Lung (tissue), 11 donors: ENCODE measurements at regions not wholly inside any gene's neighbourhood (a gene's known extent, or its start where the extent isn't known, plus 50 kb on each side); places are given as distances from the start of the nearest gene placed in this dataset.

Experiments
- ATAC-seq: fragments of 200-7000 bp; cut with Tn5 transposase; one replicate; pipeline ENCODE4 v1.9.1; 2020; ENCODE audit warnings: moderate number of reproducible peaks; ENCODE audit not compliant: insufficient read depth, low FRiP score
- DNase-seq, 3 donors: peaks; one replicate each; pipeline ENCODE4 v3.0.0-alpha.2; 2013 to 2017
- H3K27ac ChIP-seq, 2 donors: one replicate each; pipeline ENCODE4 v1.5.1; 2013; ENCODE audit warnings: mild to moderate bottlenecking in 2 of 2, moderate library complexity in 2 of 2, control low read depth in 1 of 2, inconsistent platforms in 1 of 2, low read depth in 1 of 2, low read length in 1 of 2
- H3K27me3 ChIP-seq, 3 donors: one replicate each; pipeline ENCODE4 v1.5.1; 2013; ENCODE audit warnings: low read length in 2 of 3; ENCODE audit not compliant: control insufficient read depth in 3 of 3, insufficient read depth in 3 of 3
- H3K36me3 ChIP-seq, 4 donors: one replicate each; pipeline ENCODE4 v1.5.1; 2013; ENCODE audit warnings: low read length in 4 of 4, mild to moderate bottlenecking in 1 of 4, moderate library complexity in 1 of 4; ENCODE audit not compliant: control insufficient read depth in 4 of 4, insufficient read depth in 4 of 4
- H3K4me1 ChIP-seq, 5 donors: one replicate each; pipeline ENCODE4 v1.5.1; 2013; ENCODE audit warnings: low read length in 5 of 5, mild to moderate bottlenecking in 2 of 5, moderate library complexity in 1 of 5; ENCODE audit not compliant: control insufficient read depth in 5 of 5, insufficient read depth in 5 of 5
- H3K4me3 ChIP-seq: one replicate; pipeline ENCODE4 v1.5.1; 2013; ENCODE audit warnings: mild to moderate bottlenecking, control low read depth, moderate library complexity
- H3K9ac ChIP-seq, 2 donors: one replicate each; pipeline ENCODE4 v1.5.1; 2013; ENCODE audit warnings: low read length in 2 of 2, control low read depth in 1 of 2; ENCODE audit not compliant: insufficient read depth in 1 of 2
- H3K9me3 ChIP-seq, 4 donors: one replicate each; pipeline ENCODE4 v1.5.1; 2013; ENCODE audit warnings: low read length in 3 of 4, mild to moderate bottlenecking in 1 of 4, moderate library complexity in 1 of 4; ENCODE audit not compliant: control insufficient read depth in 4 of 4, insufficient read depth in 3 of 4
- CTCF ChIP-seq: IDR thresholded peaks from 2 replicates; pipeline ENCODE4 v1.5.1; 2012; ENCODE audit warnings: mild to moderate bottlenecking; ENCODE audit errors: control extremely low read depth, extremely low read depth
- WGBS, 2 donors: extraction: QIAGEN DNeasy Blood & Tissue Kit; methylation state at CpG; one replicate each; pipeline ENCODE4 v1.1.7; 2013; 5-methylcytosine and 5-hydroxymethylcytosine counted together
- donor health status: control.
- donor health status: control.
- donor health status: Bipolar disorder and iron deficiency.
- donor health status: healthy.
- donor health status: DM: yes; HTN: yes; CAD: no.

- Histone ChIP-seq H3K27ac (no peak overlapping the region), H3K27me3 (no peaks in the 10 kb centered on the region), H3K4me3 (no peak overlapping the region), H3K36me3 (no peaks in the 10 kb centered on the region), H3K9me3 (no peaks in the 10 kb centered on the region), H3K9ac (no peak overlapping the region), H3K4me1 (peaks cover 0 to 15% (median 4%) of the 10 kb centered on the region in 5 donors)
- WGBS, 2 donors: 89 to 91% methylated on average over 9 of the region's 9 CpGs
- DNase-seq (no peak), ATAC-seq (no peak)
- TF ChIP-seq CTCF: no peak
Observed at GRCh38 chr19:31112158-31112557, 237.1 kb downstream of the TSHZ3 start.

GRCh38 chr19:31111741-31112140, 237.5 kb downstream of the TSHZ3 start:
- DNase-seq (no peak), ATAC-seq (no peak)
- H3K27me3 ChIP-seq: no peaks in the 10 kb centered on the region
- no peak overlapping the region for H3K4me3 ChIP-seq
- no peak overlapping the region for H3K9ac ChIP-seq
- H3K36me3 ChIP-seq: no peaks in the 10 kb centered on the region
- TF ChIP-seq CTCF: no peak
- H3K4me1 ChIP-seq: peaks cover 0 to 15% (median 4%) of the 10 kb centered on the region in 5 donors
- WGBS, 2 donors: 72 to 87% methylated on average over 3 of the region's 3 CpGs
- H3K27ac ChIP-seq: no peak overlapping the region
- H3K9me3 ChIP-seq: no peaks in the 10 kb centered on the region

GRCh38 chr19:31110336-31110735, 238.9 kb downstream of the TSHZ3 start:
- Histone ChIP-seq H3K27ac (no peak overlapping the region), H3K9ac (no peak overlapping the region), H3K9me3 (no peaks in the 10 kb centered on the region), H3K36me3 (no peaks in the 10 kb centered on the region), H3K27me3 (no peaks in the 10 kb centered on the region), H3K4me3 (no peak overlapping the region), H3K4me1 (peaks cover 0 to 15% (median 4%) of the 10 kb centered on the region in 5 donors)
- no peak for DNase-seq
- TF ChIP-seq CTCF: no peak
- 69 to 91% methylated on average over 5 of the region's 5 CpGs for WGBS, 2 donors
- ATAC-seq: no peak

GRCh38 chr19:31109636-31110035, 239.6 kb downstream of the TSHZ3 start:
- Histone ChIP-seq H3K4me1 (peaks cover 0 to 15% (median 4%) of the 10 kb centered on the region in 5 donors), H3K9ac (no peak overlapping the region), H3K27ac (no peak overlapping the region), H3K4me3 (no peak overlapping the region), H3K36me3 (no peaks in the 10 kb centered on the region), H3K27me3 (no peaks in the 10 kb centered on the region), H3K9me3 (no peaks in the 10 kb centered on the region)
- 17 to 31% methylated on average over 2 of the region's 2 CpGs for WGBS, 2 donors
- ATAC-seq: no peak
- DNase-seq: no peak
- no peak for TF ChIP-seq CTCF
